HCT116 (cell line): ENCODE measurements at regions not wholly inside any gene's neighbourhood (a gene's known extent, or its start where the extent isn't known, plus 50 kb on each side); places are given as distances from the start of the nearest gene placed in this dataset.

Source experiments
- EGR1 ChIP-seq: IDR thresholded peaks from 2 replicates; pipeline ENCODE4 v1.6.1; 2012; ENCODE audit warnings: low read depth
- EZH2 ChIP-seq: fragments of 200-600 bp; sonication (generic); IDR thresholded peaks from 2 replicates; pipeline ENCODE4 v1.6.1; 2017; ENCODE audit warnings: antibody characterized with exemption, mixed run types
- POLR2A ChIP-seq: IDR thresholded peaks from 2 replicates; pipeline ENCODE4 v1.7.0; 2011; ENCODE audit warnings: borderline replicate concordance; ENCODE audit not compliant: insufficient read depth, insufficient read length; ENCODE audit errors: extremely low read depth
- POLR2AphosphoS5 ChIP-seq: IDR thresholded peaks from 2 replicates; pipeline ENCODE4 v1.6.1; 2011; ENCODE audit warnings: mild to moderate bottlenecking, low read depth, low read length, moderate library complexity
- TF ChIP-seq, protein P1 (sequence below), 3 experiments: fragments of 200-600 bp in 1 of 3; sonication (generic) in 1 of 3; IDR thresholded peaks in 2 of 3; conservative IDR thresholded peaks in 1 of 3; 2 replicates each; pipeline ENCODE4 v1.5.1; 2012 to 2017; ENCODE audit warnings: low read depth in 2 of 3, low read length in 2 of 3, antibody characterized with exemption in 1 of 3, borderline replicate concordance in 1 of 3, control low read depth in 1 of 3, mild to moderate bottlenecking in 1 of 3, mixed read lengths in 1 of 3, mixed run types in 1 of 3, moderate library complexity in 1 of 3; ENCODE audit not compliant: insufficient read depth in 1 of 3
- TF ChIP-seq, protein P2 (sequence below): IDR thresholded peaks from 2 replicates; pipeline ENCODE4 v1.6.1; 2012
- TF ChIP-seq, protein P3 (sequence below): IDR thresholded peaks from 2 replicates; pipeline ENCODE4 v1.6.1; 2011; ENCODE audit warnings: mild to moderate bottlenecking, low read length, moderate library complexity; ENCODE audit not compliant: insufficient replicate concordance; ENCODE audit errors: extremely low read depth

DNA sequence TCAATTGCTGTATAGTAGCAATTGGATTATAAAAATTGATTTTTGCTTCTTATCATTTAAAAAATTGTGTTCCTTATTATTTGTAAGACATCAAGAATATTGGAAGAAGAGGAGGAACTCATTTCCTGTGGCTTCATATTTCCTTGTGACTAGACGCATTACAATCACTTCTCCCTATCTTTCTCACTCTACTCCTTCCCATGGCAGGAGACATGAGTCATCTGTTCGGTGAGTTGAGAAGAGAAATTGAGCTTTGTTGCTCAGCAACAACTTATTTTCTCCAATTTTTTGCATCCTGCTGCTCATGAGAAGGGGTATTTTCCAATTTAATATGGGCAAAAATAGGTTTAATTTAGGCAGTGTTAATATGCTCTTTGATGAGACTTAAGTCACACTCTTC is 1783.9 kb downstream of the SUCLG1 start:
- TF ChIP-seq POLR2AphosphoS5 (no peak), POLR2A (no peak), EZH2 (no peak), EGR1 (no peak)
- TF ChIP-seq, protein P1, sequence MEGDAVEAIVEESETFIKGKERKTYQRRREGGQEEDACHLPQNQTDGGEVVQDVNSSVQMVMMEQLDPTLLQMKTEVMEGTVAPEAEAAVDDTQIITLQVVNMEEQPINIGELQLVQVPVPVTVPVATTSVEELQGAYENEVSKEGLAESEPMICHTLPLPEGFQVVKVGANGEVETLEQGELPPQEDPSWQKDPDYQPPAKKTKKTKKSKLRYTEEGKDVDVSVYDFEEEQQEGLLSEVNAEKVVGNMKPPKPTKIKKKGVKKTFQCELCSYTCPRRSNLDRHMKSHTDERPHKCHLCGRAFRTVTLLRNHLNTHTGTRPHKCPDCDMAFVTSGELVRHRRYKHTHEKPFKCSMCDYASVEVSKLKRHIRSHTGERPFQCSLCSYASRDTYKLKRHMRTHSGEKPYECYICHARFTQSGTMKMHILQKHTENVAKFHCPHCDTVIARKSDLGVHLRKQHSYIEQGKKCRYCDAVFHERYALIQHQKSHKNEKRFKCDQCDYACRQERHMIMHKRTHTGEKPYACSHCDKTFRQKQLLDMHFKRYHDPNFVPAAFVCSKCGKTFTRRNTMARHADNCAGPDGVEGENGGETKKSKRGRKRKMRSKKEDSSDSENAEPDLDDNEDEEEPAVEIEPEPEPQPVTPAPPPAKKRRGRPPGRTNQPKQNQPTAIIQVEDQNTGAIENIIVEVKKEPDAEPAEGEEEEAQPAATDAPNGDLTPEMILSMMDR (IDR thresholded peaks at IDR 0.05 in 2 of 3, conservative IDR thresholded peaks at IDR 0.05 in 1 of 3; ENCODE audit: borderline replicate concordance in 1 of 3, insufficient read depth in 1 of 3, low read depth in 2 of 3, low read length in 2 of 3), result no peak
- TF ChIP-seq, protein P2, sequence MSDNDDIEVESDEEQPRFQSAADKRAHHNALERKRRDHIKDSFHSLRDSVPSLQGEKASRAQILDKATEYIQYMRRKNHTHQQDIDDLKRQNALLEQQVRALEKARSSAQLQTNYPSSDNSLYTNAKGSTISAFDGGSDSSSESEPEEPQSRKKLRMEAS, result no peak
- TF ChIP-seq, protein P3, sequence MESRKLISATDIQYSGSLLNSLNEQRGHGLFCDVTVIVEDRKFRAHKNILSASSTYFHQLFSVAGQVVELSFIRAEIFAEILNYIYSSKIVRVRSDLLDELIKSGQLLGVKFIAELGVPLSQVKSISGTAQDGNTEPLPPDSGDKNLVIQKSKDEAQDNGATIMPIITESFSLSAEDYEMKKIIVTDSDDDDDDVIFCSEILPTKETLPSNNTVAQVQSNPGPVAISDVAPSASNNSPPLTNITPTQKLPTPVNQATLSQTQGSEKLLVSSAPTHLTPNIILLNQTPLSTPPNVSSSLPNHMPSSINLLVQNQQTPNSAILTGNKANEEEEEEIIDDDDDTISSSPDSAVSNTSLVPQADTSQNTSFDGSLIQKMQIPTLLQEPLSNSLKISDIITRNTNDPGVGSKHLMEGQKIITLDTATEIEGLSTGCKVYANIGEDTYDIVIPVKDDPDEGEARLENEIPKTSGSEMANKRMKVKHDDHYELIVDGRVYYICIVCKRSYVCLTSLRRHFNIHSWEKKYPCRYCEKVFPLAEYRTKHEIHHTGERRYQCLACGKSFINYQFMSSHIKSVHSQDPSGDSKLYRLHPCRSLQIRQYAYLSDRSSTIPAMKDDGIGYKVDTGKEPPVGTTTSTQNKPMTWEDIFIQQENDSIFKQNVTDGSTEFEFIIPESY, result no peak
